ENCODE measurements at regions not wholly inside any gene's neighbourhood (a gene's known extent, or its start where the extent isn't known, plus 50 kb on each side); places are given as distances from the start of the nearest gene placed in this dataset.

GRCh38 chr2:48190230-48190629, 124.3 kb upstream of the FOXN2 start:
- TF ChIP-seq CTCF (IDR thresholded peaks at IDR 0.05) = no peak
- TF ChIP-seq POLR2AphosphoS5 (IDR thresholded peaks at IDR 0.05) = no peak
- TF ChIP-seq POLR2A (IDR thresholded peaks at IDR 0.05) = no peak
- TF ChIP-seq EP300 (IDR thresholded peaks at IDR 0.05) = no peak

Measured in sigmoid colon (tissue), 4 donors.